Fibroblast of villous mesenchyme (primary cell): ENCODE measurements at regions not wholly inside any gene's neighbourhood (a gene's known extent, or its start where the extent isn't known, plus 50 kb on each side); places are given as distances from the start of the nearest gene placed in this dataset.
A peak's percentile ranks its signal among the peaks of the same experiment; 100 is the strongest.

ENCODE experiments used
- DNase-seq: peaks from one replicate; pipeline ENCODE4 v3.0.0-alpha.2; 2010; ENCODE audit warnings: low read depth
- H3K4me3 ChIP-seq: 2 replicates; pipeline ENCODE4 v1.5.1; 2011; ENCODE audit warnings: low read depth, mild to moderate bottlenecking, low read length
- CTCF ChIP-seq: IDR thresholded peaks from 2 replicates; pipeline ENCODE4 v1.5.1; 2012; ENCODE audit warnings: low read depth, mild to moderate bottlenecking, low read length; ENCODE audit not compliant: insufficient read depth

- peak; percentile 56 for DNase-seq
- H3K4me3 ChIP-seq: no peak overlapping the region
- TF ChIP-seq CTCF: peak; percentile 51
These were observed 161.3 kb upstream of the NPVF start for GRCh38 chr7:25389489-25390106.

DNA sequence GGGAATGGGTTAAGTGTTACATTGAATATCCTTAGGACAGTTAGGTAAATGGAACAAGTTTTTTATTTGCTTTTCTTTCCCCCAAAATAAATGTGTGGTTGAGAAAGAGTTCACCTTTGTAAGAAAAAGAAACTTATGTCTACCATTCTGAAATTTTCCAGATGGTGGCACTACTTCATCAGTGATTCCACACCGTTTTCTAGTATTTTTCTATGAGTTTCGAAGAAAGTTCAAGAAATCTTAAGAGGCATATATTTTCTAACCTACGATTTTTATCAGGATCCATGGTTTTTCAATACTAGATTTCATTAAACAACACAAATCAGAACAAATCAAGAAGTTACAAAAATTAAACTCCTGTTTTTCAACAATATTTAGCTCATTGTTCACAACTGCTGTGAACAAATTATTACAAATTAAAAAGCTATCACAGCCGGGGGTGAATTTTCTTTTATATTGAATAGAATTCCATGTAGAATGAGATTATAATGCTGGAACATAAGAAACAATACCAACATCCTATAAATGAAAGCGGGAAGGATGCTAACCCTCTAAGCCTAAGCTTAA lies 163.1 kb upstream of the NPVF start:
- DNase-seq: peak; percentile 40
- peak; percentile 40 for TF ChIP-seq CTCF
- no peak overlapping the region for H3K4me3 ChIP-seq

GRCh38 chr7:25391961-25392587 lies 163.8 kb upstream of the NPVF start:
- no peak for DNase-seq
- no peak for TF ChIP-seq CTCF
- no peak overlapping the region for H3K4me3 ChIP-seq

- no peak for DNase-seq
- peak; percentile 3 for TF ChIP-seq CTCF
- no peak overlapping the region for H3K4me3 ChIP-seq
These were observed 164.5 kb upstream of the NPVF start for GRCh38 chr7:25392588-25393338.

DNA sequence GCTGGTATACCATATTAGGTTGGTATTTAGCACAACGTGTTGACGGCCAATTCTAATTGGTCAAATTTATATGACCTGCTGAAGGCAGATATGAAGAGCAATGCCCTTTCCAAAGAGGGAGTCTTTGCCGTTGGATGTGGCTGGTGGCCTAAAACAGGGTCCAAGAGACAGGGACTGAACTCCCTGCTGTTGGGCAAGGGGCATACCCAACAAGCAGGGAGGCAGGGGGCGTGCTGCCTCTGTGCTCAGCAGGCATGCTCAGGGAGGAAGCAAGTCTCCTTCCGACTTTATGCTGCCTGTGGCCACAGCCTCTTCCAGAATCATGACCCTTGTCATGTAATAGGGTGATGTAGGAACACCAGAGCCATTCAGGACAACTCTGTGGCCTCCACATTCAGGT lies 167.7 kb upstream of the NPVF start:
- H3K4me3 ChIP-seq: no peak overlapping the region
- DNase-seq: no peak
- no peak for TF ChIP-seq CTCF

GRCh38 chr7:25396668-25397067 lies 168.4 kb upstream of the NPVF start:
- no peak for DNase-seq
- TF ChIP-seq CTCF: no peak
- H3K4me3 ChIP-seq: no peak overlapping the region
